NCI-H1694 (cell line): ENCODE measurements at regions not wholly inside any gene's neighbourhood (a gene's known extent, or its start where the extent isn't known, plus 50 kb on each side); places are given as distances from the start of the nearest gene placed in this dataset.

Experiments used
- DNase-seq: peaks from one replicate; lab custom pipeline; 2025; lab: John Stamatoyannopoulos, UW

- DNase-seq, result no peak
Observed at GRCh38 chr1:55928576-55928975, 650.8 kb downstream of the PLPP3 start.

- no peak for DNase-seq
Observed at GRCh38 chr1:55927702-55928290, 651.6 kb downstream of the PLPP3 start.

GRCh38 chr1:55926906-55927471 is 652.4 kb downstream of the PLPP3 start:
- DNase-seq, result no peak

GRCh38 chr1:55916907-55917306 is 662.5 kb downstream of the PLPP3 start:
- DNase-seq, result no peak

- DNase-seq, result no peak
Observed at GRCh38 chr1:55916481-55916880, 662.9 kb downstream of the PLPP3 start.

GRCh38 chr1:55913565-55913964 is 665.8 kb downstream of the PLPP3 start:
- DNase-seq, result no peak

- DNase-seq, result no peak
Observed at GRCh38 chr1:55912438-55912837, 666.9 kb downstream of the PLPP3 start.

- no peak for DNase-seq
Observed at GRCh38 chr1:55904541-55904940, 674.8 kb downstream of the PLPP3 start.

- DNase-seq, result no peak
Observed at GRCh38 chr1:55898181-55898580, 681.2 kb downstream of the PLPP3 start.

GRCh38 chr1:55896210-55896609 is 681.0 kb upstream of the USP24 start:
- DNase-seq, result no peak

GRCh38 chr1:55894521-55894920 is 679.4 kb upstream of the USP24 start:
- no peak for DNase-seq

GRCh38 chr1:55893155-55893554 is 678.0 kb upstream of the USP24 start:
- DNase-seq, result peak; percentile 54

GRCh38 chr1:55888685-55889317 is 673.6 kb upstream of the USP24 start:
- no peak for DNase-seq

GRCh38 chr1:55886856-55887712 is 671.9 kb upstream of the USP24 start:
- DNase-seq, result no peak

- DNase-seq, result no peak
Observed at GRCh38 chr1:55885619-55886018, 670.5 kb upstream of the USP24 start.

- DNase-seq, result no peak
Observed at GRCh38 chr1:55882931-55883330, 667.8 kb upstream of the USP24 start.

GRCh38 chr1:55879346-55879745 is 664.2 kb upstream of the USP24 start:
- no peak for DNase-seq

- no peak for DNase-seq
Observed at GRCh38 chr1:55877437-55878232, 662.5 kb upstream of the USP24 start.

GRCh38 chr1:55876276-55877060 is 661.3 kb upstream of the USP24 start:
- DNase-seq, result no peak

- DNase-seq, result no peak
Observed at GRCh38 chr1:55870106-55870505, 654.9 kb upstream of the USP24 start.

- no peak for DNase-seq
Observed at GRCh38 chr1:55869065-55869464, 653.9 kb upstream of the USP24 start.
